HG03045 (cell line): ENCODE measurements at regions not wholly inside any gene's neighbourhood (a gene's known extent, or its start where the extent isn't known, plus 50 kb on each side); places are given as distances from the start of the nearest gene placed in this dataset.

Experiments
- ATAC-seq: cut with Tn5 transposase; IDR thresholded peaks from one replicate; pipeline ENCODE4 v1.9.1; 2021; ENCODE audit warnings: mild to moderate bottlenecking, moderate library complexity; ENCODE audit not compliant: unreplicated experiment

- no peak for ATAC-seq
These were observed 53.8 kb downstream of the ADM start for GRCh38 chr11:10358696-10359095.

- ATAC-seq: no peak
These were observed 54.3 kb downstream of the ADM start for GRCh38 chr11:10359171-10359570.

DNA sequence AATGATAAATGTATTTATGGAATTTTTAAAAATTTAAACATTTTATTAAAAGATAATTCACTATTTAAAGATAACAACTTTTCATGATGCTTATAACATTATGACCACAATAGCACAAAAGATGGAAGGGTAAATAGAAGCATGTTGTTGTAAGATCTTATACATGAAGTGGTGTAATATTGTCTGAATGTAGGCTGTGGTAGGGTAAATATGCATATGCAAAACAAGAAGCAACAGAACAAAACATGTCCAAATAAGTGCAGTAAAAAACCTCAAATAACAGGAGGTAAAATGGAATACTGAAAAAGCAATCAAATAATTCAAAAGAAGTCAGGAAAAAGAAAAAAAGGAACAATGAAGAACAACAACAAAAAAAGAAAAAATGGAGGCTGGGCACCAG is 56.0 kb downstream of the ADM start:
- no peak for ATAC-seq

DNA sequence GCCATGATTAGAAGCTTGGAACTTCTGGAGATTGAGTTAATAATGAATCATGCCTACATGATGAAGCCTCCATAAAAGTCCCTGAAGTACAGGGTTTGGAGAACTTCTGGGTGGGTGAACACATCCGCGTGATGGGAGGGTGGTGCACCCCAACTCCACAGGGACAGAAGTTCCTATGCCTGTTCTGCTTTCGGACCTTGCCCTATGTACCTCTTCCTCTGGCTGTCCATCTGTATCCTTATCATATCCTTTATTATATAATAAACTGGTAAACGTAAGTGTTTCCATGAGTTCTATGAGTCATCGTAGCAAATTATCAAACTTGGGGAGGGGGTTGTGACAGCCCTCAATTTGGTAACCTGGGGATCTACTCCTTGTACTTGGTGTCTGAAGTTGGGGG is 60.2 kb downstream of the ADM start:
- ATAC-seq: no peak

DNA sequence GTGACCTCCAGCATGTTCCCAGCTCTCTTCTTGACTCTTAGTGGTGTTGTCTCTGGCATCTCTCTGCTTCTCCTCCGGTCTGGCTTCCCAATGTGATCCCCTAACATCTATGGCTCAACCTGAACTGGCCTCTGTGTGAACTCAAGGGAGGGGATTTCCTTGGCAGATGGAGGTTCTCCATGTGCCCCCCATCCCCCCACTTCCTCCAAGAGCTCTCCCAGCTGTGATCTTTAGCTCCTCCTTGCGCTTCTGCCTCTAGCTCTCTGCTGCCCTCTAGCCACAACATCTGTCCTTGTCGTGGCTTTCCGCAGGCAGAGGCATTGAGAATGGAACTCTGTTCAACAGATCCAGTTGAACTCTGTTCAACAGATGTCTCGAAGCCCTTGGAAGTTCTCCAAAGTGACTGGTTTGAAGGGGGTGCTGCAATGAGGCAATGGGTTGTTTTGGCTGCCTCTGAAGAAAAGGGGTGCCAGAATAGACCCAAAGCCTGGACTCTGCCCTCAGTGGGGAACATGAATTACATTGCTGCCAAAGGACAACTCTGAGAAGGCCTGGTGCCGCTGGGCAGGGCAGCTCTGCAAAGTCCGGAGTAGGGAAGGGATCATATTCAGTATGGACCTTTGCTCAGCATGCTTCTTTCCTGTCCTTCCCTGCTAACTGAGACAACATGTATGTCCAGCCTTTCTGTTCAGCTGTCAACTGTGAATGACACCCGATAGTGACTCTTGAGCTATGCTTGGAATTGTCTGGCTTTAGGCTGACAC is 61.9 kb downstream of the ADM start:
- ATAC-seq: peak; percentile 87

DNA sequence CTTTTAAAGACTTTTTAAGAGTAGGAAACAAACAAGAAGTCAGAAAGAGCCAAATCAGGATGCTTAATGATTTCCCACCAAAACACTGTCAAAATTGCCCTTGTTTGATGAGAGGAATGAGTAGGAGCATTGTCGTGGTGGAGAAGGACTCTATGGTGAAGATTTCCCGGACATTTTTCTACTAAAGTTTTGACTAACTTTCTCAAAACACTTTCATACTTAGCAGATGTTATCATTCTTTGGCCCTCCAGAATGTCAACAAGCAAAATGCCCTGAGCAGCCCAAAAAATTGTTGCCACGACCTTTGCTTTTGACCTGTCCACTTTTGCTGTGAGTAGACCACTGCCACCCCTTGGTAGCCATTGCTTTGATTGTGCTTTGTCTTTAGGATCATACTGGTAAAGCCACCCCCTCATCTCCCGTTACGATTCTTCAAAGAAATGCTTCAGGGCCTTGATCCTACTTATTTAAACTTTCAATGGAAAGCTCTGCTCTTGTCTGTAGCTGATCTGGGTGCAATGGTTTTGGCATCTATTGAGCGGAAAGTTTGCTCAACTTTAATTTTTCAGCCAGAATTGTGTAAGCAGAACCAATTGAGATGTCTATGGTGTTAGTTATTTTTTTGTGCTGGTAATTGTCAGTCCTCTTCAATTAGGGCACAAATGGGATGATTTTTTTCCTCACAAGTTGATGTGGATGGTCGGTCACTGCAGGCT is 67.2 kb downstream of the ADM start:
- no peak for ATAC-seq

DNA sequence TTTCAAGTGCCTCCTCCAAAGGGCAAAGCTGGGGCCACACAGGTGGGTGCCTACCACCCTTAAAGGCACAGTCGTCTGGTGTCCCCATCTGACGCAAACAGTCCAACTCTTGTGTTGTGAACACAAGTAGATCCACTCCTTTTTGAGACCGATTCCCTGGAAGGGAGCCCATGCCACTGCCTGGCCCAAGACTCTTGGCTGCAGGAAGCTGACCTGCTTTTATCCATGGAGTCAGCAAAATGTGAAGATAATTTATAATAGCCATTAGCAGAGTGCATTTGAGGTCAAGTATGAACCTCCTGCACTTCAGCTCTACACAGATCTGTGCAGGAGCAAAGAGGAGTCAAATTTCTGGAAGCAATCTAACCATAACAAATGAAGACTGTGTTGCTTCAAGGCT is 68.5 kb downstream of the ADM start:
- no peak for ATAC-seq

DNA sequence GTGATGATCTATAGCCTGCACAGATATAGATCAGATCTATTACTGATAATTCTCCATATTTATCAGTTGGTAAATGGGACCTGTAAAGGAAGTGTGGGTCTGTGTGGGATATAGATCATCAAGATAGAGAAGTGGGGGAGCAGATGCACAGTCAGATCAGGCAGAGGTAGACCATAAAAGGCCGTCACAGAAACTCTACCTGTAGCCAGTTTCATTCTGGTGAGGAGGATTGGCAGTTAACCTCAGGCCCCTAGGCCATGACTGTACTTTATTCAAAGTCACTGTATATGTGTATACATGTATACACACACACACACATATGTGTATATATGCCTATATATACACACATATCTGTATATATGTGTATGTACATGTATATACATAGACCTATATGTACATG is 69.1 kb downstream of the ADM start:
- no peak for ATAC-seq

DNA sequence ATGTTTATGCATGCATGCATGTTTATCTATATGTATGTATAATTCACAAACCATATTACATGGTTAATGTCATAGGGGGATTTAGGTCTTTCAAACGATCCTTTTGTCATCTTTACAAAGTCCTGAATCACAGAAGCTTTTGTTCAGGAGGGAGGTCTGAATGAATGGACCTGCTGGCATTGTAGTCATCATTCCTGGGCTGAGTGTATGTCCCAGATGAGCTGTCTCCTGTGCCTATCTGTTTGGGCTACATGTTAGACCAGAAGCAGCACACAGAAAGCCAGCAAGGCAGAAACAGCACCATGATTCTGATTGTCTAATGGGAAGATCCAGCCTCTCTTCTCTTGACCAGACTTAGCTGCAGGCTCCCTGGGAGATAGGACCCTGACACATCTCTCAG is 69.5 kb downstream of the ADM start:
- ATAC-seq: no peak

GRCh38 chr11:10375280-10375971 is 70.6 kb downstream of the ADM start:
- no peak for ATAC-seq

DNA sequence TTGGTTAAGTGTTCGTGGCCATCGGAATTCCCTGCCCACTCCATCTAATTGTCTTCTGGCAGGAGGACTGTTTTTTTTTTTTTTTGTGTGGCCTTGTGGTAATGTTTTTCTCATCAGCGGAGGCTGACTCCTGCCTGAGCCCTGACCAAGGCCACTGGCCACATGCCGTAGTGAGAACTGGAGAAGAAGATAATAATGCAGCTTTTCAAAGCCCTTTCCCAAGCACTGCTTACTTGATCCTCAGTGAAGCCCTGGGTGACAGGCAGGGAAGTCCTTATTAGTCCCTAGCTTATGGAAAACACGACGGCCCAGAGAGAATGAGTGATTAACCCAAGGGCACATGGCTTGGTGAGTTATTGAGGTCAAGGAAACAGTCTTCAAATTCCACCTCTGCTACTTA is 71.2 kb downstream of the ADM start:
- no peak for ATAC-seq

DNA sequence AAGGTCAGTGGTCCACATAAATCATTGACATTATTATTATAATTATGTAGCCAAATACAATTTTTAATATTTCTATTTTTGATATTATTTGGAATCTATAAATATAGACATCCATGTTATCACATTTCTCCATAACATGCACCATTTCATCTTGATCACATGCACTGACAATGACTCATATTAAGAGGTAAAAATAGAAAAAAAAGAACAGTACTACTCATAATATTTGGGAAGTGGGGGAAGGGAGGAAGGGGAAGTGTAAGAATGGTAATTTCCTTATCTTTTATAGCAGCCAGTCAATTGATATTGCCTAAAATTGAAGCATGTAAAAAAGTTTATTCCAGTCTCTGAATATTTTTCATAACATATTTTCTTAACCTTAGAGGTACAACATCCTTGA is 72.3 kb downstream of the ADM start:
- no peak for ATAC-seq

DNA sequence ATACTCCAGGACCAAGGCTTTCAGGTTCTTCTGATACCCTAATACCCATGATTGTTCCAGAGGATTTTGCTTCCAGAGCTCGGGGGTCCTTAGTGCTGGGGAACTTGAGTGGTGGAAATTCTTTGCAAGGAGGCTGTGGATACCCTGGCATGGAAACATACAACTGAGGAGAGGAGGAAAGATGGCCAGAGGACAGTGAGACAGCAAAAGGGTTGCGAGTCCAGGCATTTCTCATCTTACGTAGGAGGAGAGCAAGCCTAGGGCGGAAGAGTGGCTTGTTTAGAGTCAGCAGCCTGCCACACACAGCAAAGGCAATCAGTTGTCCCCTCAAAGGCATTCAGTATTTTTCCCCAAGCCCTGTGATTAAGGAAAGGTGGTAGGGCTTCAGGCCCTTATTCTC is 73.5 kb downstream of the ADM start:
- ATAC-seq: no peak

GRCh38 chr11:10379022-10379421 is 74.1 kb downstream of the ADM start:
- ATAC-seq: no peak

DNA sequence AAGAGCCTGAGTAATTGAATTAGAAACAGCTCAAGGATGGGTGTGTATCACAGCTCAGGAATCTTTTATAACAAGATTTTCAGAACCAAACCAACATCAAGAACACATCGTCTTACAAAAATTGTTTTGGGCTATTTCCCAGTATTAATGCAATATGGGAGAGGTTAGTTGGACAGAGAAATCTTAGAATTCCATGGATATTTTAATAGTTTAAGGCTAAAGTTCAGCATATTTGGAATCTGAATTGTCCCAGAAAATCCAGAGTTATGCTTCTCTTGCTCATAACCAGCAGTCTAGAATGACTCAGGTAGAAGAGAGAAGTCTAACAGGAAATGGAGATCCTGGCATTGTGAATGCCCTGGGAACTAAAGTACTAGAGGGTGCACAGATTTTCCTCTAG is 74.6 kb downstream of the ADM start:
- ATAC-seq: no peak

DNA sequence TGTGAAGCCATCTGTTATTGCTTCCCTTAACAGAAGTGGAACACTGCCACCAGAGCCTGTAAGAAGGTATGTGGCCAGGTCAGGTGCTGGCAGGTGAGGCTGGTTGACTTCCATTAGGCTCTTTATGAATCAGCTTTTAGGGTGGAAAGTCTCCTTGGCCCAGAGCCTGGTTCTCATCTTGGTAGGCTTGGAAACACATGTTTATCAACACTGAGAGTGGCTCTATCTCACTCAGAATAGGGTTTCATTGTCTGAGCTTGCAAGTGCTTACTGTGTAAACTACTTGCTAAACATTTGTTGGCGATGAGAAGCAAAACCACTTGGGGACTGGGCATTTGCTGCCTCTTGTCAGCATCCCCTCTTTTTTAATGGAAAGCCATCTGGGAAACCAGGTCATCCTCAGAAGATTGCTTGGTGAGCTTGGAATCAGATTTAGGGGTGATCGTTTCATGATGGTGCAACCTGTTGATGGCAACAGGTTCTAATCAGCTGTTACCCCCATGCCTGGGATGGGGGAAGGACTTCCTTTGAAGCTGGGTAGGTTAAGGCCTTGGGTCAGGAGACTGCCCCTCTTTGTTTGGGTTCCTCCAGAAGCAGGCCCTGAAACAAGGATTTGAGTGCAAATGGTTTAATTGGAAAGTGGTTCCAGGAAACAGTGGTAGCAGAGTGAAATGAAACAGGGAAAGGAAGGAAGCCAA is 75.0 kb upstream of the AMPD3 start:
- no peak for ATAC-seq

- ATAC-seq: no peak
These were observed 74.1 kb upstream of the AMPD3 start for GRCh38 chr11:10380921-10381320.

GRCh38 chr11:10381736-10382135 is 73.3 kb upstream of the AMPD3 start:
- ATAC-seq: no peak

GRCh38 chr11:10382518-10382917 is 72.5 kb upstream of the AMPD3 start:
- no peak for ATAC-seq

DNA sequence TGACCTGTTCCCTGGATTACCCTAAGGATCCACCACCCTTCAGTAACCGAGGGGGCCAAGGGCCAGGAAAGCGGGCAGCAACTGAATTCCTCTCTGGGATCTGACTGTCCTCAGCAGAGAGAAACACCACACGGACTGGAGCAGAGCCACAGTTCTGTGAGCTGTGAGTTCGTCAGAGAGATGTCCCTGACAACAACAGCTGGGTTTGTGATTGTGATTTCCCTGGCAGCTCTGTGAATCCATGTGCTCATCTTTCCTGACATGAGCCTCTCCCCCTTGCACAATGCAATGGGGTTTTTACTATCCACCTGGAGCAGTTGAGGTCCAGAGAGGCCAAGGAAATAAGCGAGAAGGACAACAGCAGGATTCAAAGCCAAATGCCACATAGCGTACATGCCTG is 69.4 kb upstream of the AMPD3 start:
- no peak for ATAC-seq

DNA sequence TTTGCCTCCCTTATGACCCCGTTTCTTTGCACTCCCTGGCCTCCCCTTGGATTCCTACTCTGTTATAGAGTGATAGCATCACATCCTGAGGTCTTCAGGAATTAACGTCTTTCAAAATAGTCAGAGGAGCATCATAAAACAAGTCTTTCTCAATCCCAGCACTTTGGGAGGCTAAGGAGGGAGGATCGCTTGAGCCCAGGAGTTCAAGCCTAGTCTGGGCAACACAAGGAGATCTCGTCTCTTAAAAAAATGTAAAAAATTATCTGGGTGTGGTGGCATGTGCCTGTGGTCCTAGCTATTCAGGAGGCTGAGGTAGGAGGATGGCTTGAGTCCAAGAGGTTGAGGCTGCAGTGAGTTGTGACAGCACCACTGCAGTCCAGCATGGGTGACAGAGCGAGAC is 68.7 kb upstream of the AMPD3 start:
- ATAC-seq: no peak

GRCh38 chr11:10386861-10387205 is 68.2 kb upstream of the AMPD3 start:
- no peak for ATAC-seq
